Gastrocnemius medialis (tissue), 4 donors: ENCODE measurements at regions not wholly inside any gene's neighbourhood (a gene's known extent, or its start where the extent isn't known, plus 50 kb on each side); places are given as distances from the start of the nearest gene placed in this dataset.

ENCODE experiments used
- CTCF ChIP-seq, 5 experiments: fragments of 450-650 bp in 3 of 5; fragments of 200-600 bp in 2 of 5; sonication (generic) in 2 of 5; IDR thresholded peaks in 4 of 5; conservative IDR thresholded peaks in 1 of 5; 1 replicate in 4 of 5; 2 replicates in 1 of 5; pipeline ENCODE4 v1.5.1; 2016 to 2019; ENCODE audit warnings: antibody characterized with exemption in 5 of 5, mild to moderate bottlenecking in 3 of 5, moderate library complexity in 3 of 5
- POLR2A ChIP-seq, 2 donors: fragments of 450-650 bp; IDR thresholded peaks; one replicate each; pipeline ENCODE4 v1.6.1; 2017; ENCODE audit warnings: antibody characterized with exemption in 2 of 2, mild to moderate bottlenecking in 2 of 2, moderate library complexity in 2 of 2

GRCh38 chr17:73878923-73879322 is 234.7 kb upstream of the SDK2 start:
- TF ChIP-seq CTCF (IDR thresholded peaks at IDR 0.05 in 4 of 5, conservative IDR thresholded peaks at IDR 0.05 in 1 of 5) (no peak), POLR2A (IDR thresholded peaks at IDR 0.05) (no peak)
